OCI-LY3 (cell line): ENCODE measurements at regions not wholly inside any gene's neighbourhood (a gene's known extent, or its start where the extent isn't known, plus 50 kb on each side); places are given as distances from the start of the nearest gene placed in this dataset.

Experiments
- H2AFZ ChIP-seq: fragments of 200-600, 300-600 bp; shearing (Covaris generic); 2 replicates; pipeline ENCODE4 v1.6.0; 2014; ENCODE audit warnings: antibody characterized with exemption, low read depth, low read length
- H3K27ac ChIP-seq: fragments of 200-600, 300-600 bp; sonication (generic); 2 replicates; pipeline ENCODE4 v1.5.1; 2014; ENCODE audit warnings: mild to moderate bottlenecking, low read length, moderate library complexity, mixed read lengths
- H3K27me3 ChIP-seq: fragments of 200-600, 300-600 bp; sonication (generic); 2 replicates; pipeline ENCODE4 v1.6.1; 2014; ENCODE audit warnings: low read depth, low read length, mixed read lengths
- H3K36me3 ChIP-seq: fragments of 200-600, 300-600 bp; sonication (generic); replicated peaks from 2 replicates; pipeline ENCODE3; 2014; ENCODE audit warnings: low read depth, low read length, mixed read lengths
- H3K4me1 ChIP-seq: fragments of 300-600, 200-600 bp; sonication (generic); 2 replicates; pipeline ENCODE4 v1.6.1; 2014; ENCODE audit warnings: low read length, mixed read lengths
- H3K4me2 ChIP-seq: fragments of 200-600, 300-600 bp; sonication (generic); 2 replicates; pipeline ENCODE4 v1.6.1; 2014; ENCODE audit warnings: low read length, mixed read lengths
- H3K4me3 ChIP-seq: fragments of 300-600, 200-600 bp; sonication (generic); 2 replicates; pipeline ENCODE4 v1.5.1; 2014; ENCODE audit warnings: antibody characterized with exemption, mild to moderate bottlenecking, low read length, moderate library complexity
- H3K79me2 ChIP-seq: fragments of 300-600, 200-600 bp; shearing (Covaris generic); 2 replicates; pipeline ENCODE4 v1.6.1; 2014; ENCODE audit warnings: mild to moderate bottlenecking, low read length, mixed read lengths
- H3K9ac ChIP-seq: fragments of 300-600, 200-600 bp; shearing (Covaris generic); 2 replicates; pipeline ENCODE4 v1.6.0; 2014; ENCODE audit warnings: mild to moderate bottlenecking, low read length, moderate library complexity
- H3K9me3 ChIP-seq: fragments of 200-600, 300-600 bp; shearing (Covaris generic); 2 replicates; pipeline ENCODE4 v1.6.1; 2014; ENCODE audit warnings: low read length, mixed read lengths; ENCODE audit not compliant: insufficient read depth
- H4K20me1 ChIP-seq: fragments of 200-600, 300-600 bp; sonication (generic); 2 replicates; pipeline ENCODE4 v1.6.1; 2016; ENCODE audit warnings: low read length, mixed read lengths; ENCODE audit not compliant: insufficient read depth
- EZH2phosphoT487 ChIP-seq: fragments of 200-600 bp; shearing (Covaris generic); IDR thresholded peaks from 2 replicates; pipeline ENCODE4 v1.6.1; 2018; ENCODE audit warnings: antibody characterized with exemption, mixed run types, low read depth
- TF ChIP-seq, protein P1 (sequence below): fragments of 200-600, 300-600 bp; sonication (generic); IDR thresholded peaks from 2 replicates; pipeline ENCODE4 v1.5.1; 2014; ENCODE audit warnings: antibody characterized with exemption, low read length, low read depth

DNA sequence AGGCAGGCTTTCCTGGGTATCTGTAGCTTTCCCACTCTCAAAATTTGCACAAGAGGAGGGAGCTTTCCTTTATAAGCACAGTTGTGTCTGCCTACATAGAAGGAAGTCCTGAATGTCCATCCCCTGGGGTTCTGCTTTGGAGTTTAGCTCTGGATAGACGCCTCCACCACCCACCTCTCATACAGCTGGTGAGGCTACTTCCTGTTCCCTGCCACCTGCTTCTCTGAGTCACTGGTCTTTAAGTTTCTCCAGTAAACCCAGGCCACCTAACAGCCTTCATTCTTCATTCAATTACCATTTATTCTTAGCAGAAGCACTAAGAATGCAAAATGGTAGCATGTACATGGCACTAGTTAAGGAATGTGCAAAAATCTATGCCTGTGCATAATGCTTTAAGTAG, 407.8 kb downstream of the CDH2 start:
- peaks cover 15% of the 10 kb centered on the region for H3K4me1 ChIP-seq
- no peak for TF ChIP-seq EZH2phosphoT487
- TF ChIP-seq, protein P1, sequence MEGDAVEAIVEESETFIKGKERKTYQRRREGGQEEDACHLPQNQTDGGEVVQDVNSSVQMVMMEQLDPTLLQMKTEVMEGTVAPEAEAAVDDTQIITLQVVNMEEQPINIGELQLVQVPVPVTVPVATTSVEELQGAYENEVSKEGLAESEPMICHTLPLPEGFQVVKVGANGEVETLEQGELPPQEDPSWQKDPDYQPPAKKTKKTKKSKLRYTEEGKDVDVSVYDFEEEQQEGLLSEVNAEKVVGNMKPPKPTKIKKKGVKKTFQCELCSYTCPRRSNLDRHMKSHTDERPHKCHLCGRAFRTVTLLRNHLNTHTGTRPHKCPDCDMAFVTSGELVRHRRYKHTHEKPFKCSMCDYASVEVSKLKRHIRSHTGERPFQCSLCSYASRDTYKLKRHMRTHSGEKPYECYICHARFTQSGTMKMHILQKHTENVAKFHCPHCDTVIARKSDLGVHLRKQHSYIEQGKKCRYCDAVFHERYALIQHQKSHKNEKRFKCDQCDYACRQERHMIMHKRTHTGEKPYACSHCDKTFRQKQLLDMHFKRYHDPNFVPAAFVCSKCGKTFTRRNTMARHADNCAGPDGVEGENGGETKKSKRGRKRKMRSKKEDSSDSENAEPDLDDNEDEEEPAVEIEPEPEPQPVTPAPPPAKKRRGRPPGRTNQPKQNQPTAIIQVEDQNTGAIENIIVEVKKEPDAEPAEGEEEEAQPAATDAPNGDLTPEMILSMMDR, result no peak
- peak overlapping the region; percentile 53 for H3K4me2 ChIP-seq
- no peaks in the 10 kb centered on the region for H3K36me3 ChIP-seq
- peak overlapping the region; percentile 27 for H2AFZ ChIP-seq
- H3K27ac ChIP-seq, result peak overlapping the region; percentile 25
- no peaks in the 10 kb centered on the region for H3K9me3 ChIP-seq
- H3K27me3 ChIP-seq, result no peaks in the 10 kb centered on the region
- no peak overlapping the region for H3K4me3 ChIP-seq
- H4K20me1 ChIP-seq, result no peaks in the 10 kb centered on the region
- no peak overlapping the region for H3K9ac ChIP-seq
- H3K79me2 ChIP-seq, result no peaks in the 10 kb centered on the region

DNA sequence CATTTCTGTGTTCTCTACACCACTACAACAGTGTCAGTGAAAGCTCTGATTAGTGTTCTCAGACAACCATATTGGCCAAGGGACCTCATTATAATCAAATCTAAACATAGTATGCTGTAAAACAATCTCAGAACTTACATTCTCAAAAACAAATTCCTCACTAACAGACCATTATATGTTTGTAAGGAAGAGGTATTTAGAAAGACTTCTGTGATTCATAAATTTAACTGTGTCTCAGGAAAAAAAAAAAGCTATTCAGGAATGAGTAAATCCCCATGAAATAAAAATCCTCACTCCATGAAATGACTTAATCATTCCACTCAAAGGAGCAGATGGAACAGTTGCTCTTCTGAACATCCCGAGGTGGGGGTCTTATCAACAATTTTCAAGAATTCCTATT, 413.0 kb downstream of the CDH2 start:
- H2AFZ ChIP-seq, result no peak overlapping the region
- no peak overlapping the region for H3K4me2 ChIP-seq
- H4K20me1 ChIP-seq, result no peaks in the 10 kb centered on the region
- H3K27me3 ChIP-seq, result no peaks in the 10 kb centered on the region
- no peaks in the 10 kb centered on the region for H3K36me3 ChIP-seq
- H3K79me2 ChIP-seq, result no peaks in the 10 kb centered on the region
- H3K9ac ChIP-seq, result no peak overlapping the region
- no peak overlapping the region for H3K27ac ChIP-seq
- H3K4me1 ChIP-seq, result peaks cover 2% of the 10 kb centered on the region
- no peak overlapping the region for H3K4me3 ChIP-seq
- TF ChIP-seq, protein P1, result no peak
- TF ChIP-seq EZH2phosphoT487, result no peak
- H3K9me3 ChIP-seq, result no peaks in the 10 kb centered on the region

DNA sequence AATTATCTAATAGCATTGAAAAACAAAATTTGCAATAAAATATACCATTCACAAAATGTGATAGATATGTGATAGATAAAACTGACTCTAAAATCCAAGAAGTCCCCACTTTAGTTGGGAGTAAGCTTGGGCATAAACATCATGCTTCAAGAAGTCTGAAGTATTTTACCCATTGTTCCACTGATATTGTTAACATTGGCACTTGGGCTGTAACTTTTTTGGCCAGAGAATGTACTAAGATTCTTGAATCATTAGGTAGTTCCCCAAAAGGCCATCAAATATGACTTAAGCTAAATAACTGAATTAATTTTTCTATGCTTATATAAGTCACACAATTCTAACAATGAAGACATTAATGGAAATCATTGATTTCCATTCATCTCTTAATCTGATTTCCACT, 413.6 kb downstream of the CDH2 start:
- no peak for TF ChIP-seq EZH2phosphoT487
- TF ChIP-seq, protein P1, result no peak
- Histone ChIP-seq H3K9me3 (no peaks in the 10 kb centered on the region), H3K36me3 (no peaks in the 10 kb centered on the region), H3K4me2 (no peak overlapping the region), H3K9ac (no peak overlapping the region), H2AFZ (no peak overlapping the region), H3K4me3 (no peak overlapping the region), H3K4me1 (no peaks in the 10 kb centered on the region), H3K27ac (no peak overlapping the region), H4K20me1 (no peaks in the 10 kb centered on the region), H3K27me3 (no peaks in the 10 kb centered on the region), H3K79me2 (no peaks in the 10 kb centered on the region)

DNA sequence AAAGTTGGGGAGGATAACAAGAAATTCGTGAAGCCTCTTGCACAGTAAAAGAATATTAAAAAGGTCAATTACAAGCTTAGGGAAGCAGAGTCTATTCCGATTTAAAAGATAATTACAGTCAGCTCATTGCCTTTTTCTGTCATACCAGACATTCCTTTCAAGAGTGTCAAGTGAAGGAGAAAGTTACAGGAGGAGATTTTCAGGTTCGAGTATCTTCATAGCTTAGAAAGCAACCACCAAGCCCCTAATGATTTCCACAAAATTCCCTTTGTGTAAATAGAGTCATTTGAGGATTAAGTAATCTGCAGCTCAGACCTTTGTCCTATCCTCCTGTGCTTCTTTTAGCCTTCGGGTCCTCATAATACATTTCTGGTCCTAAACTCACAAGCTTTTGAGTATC, 414.9 kb downstream of the CDH2 start:
- H3K36me3 ChIP-seq, result no peaks in the 10 kb centered on the region
- no peak overlapping the region for H3K9ac ChIP-seq
- H3K4me1 ChIP-seq, result no peaks in the 10 kb centered on the region
- no peaks in the 10 kb centered on the region for H4K20me1 ChIP-seq
- no peaks in the 10 kb centered on the region for H3K27me3 ChIP-seq
- H3K27ac ChIP-seq, result no peak overlapping the region
- no peaks in the 10 kb centered on the region for H3K9me3 ChIP-seq
- TF ChIP-seq EZH2phosphoT487, result no peak
- TF ChIP-seq, protein P1, result no peak
- H3K4me3 ChIP-seq, result no peak overlapping the region
- no peaks in the 10 kb centered on the region for H3K79me2 ChIP-seq
- H3K4me2 ChIP-seq, result no peak overlapping the region
- no peak overlapping the region for H2AFZ ChIP-seq
